HG03354 (cell line): ENCODE measurements at regions not wholly inside any gene's neighbourhood (a gene's known extent, or its start where the extent isn't known, plus 50 kb on each side); places are given as distances from the start of the nearest gene placed in this dataset.
"Not testable (repeated sequence)": the region's sequence is repeated elsewhere in the genome, so short reads cannot be mapped to it uniquely, and the experiment has no call there.

ENCODE experiments used
- ATAC-seq: cut with Tn5 transposase; IDR thresholded peaks from one replicate; pipeline ENCODE4 v1.9.1; 2021; ENCODE audit warnings: mild to moderate bottlenecking; ENCODE audit not compliant: unreplicated experiment, poor library complexity, severe bottlenecking

DNA sequence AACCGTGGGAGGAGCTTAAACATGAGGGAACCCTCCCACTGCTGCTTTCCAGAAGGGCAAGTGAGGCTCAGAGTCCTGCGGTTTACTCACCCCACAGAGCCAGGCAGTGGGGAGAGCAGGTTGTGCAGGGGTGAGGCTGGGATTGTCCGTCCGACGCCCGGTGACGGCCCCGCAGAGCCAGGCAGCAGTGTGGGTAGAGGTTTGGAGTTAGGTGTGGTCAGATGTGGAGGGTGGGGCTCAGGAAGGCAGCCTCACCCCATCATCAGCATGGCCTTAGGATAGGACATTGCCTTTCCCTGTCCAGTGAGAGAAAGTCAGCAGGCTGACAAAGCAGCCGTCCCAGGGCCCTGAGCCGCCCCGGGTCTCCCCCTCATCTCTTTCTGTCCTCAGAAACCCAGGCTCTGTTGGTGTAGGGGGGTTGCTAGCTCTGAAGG is 234.6 kb downstream of the DLL1 start:
- no peak for ATAC-seq

DNA sequence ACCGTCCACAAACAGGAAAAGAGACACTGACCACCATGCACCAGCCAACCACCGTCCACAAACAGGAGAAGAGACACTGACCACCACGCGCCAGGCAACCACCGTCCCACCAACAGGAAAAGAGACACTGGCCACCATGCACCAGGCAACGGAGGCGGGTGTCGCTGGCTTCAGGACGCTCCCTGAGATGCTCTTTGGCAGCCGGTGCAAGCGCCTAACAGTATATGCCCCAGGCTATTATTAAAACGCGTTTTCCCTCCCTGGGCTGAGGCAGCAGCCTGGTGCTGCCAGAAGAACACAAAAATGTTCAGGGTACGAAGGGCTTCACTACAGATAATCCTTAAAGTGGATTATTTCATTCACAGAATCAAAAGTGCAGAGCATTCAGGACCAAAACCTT is 235.1 kb downstream of the DLL1 start:
- ATAC-seq: not testable (repeated sequence)

DNA sequence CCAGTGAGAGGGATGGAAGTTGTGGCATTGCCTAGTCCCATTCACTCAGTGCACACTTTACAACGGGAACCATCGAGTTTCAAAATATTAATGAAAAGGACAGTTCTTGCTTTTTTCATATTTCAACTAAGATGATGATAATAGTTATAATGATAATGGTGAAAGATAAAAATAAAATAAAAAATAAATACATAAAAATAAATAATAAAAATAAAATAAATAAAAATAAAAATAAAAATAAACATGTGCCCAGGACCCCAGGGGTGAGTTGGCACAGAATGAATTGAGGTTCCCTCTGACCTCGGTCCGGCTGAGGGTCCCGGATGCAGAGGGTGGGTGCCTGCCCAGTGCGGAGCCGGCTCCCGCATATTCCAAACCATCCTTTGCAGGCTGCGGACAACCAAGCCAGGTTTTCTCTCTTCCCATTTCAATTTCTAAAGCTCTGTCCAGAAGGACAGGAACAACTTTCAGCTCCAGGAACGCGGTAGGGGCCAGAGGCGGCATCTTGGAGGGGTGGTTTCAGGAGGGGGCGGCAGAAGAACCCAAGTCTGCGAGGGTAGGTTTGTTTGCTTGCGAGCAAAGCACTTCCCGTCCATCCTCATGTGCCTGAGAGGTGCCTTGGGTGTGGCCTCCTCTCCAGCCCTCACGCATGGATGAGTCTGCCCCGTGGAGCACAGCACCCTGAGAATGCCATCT is 236.8 kb downstream of the DLL1 start:
- ATAC-seq: no peak

DNA sequence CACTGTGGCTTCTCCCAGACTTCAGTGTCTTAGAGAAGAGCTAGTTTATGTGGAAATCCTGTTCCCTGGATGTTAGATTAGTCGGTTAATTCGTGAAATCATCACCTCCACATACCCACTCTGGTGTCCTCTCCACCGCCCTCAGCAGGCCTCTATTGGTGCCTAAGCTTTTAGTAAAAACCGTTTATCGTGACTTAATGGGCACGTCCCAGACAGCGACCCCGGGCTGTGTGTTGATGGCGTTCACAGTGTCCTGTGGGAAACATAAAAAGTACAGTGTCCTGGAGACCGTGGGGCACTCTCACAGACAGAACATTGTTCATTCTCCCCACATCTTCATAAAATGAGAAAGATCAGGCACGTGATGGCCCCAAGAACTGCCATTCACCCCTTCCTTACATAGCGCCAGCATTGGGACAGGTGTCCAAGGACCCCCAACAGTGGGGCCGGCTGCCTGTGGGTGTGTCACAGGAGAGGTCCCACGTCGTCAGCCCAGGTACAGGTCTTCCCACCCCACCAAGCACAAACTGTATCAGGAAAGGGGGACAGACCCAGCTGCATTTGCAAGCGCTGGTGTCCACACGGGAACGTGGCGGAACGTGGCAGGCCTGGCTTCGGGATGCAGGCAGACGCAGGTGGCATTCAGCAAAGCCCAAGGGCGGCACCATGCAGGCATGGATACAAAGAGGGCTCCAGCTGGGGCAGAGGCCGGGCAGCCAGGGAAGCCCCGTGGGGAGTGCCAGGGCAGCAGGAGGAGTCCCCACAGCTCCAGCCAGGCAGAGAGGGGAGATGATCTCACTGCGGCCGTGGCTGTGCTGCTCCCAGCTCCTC is 237.7 kb downstream of the DLL1 start:
- no peak for ATAC-seq

DNA sequence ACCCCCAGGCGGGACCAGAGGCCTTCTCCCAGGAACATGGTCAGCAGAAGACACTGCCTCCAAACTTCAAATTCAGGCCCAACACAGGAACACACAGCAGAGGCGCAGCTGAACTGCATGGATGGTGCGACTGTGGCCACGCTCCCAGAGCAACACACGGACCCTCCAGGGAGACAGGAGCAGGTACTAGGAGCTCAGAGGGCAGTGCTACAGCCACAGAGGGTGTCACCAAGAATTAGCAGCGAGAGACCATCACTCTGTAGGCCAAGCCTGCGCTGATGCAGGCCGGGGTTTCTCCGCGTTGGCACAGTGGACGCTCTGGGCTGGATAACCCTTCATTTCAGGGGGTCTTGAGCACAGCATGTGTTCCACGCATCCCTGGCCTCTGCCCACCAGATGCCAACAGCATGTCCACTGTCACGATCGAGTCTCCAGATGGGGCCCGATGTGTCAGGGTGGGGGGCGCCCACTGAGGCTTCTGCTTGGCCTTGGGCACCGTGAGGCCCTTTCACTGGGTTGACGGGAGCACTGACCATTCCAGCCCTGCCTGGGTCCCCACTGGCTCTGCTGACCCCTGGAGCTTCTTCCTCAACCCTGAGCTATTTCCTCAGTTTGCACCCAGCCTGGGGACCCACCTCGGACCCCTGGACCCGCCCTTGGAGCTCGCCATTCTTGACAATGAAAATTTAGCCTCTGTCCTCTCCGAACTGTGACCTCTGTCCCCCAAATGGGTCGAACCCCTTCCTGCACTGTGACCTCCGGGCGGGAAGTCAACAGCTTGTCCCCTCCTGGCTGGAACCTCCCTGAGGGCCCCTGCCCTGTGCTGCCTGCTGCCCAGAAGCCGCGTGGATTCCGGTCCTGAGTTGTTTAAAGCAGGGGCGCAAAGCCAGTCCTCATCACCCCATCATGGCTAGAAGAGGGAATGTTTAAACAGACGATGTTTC is 239.4 kb downstream of the DLL1 start:
- no peak for ATAC-seq

DNA sequence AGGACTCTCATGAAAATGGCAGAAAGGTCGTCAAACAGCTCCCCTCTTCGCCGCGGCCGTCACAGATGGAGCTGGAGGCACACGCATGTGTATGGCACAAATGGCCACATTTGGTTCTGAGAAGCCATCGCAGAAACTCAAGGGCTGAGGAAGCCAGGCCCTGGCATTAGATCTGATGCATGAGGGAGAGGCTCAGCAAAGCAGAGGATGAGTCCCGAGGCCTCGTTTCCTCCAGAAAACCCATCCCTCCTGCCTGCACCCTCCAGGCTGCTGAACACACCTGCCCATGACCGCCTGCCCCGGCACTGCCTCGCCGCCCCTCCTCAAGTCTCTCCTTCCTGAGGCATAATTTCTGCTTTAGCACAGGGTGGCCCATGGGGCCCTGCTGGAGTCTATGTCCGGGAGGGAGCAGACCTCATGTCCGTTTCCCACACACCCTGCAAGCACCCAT is 240.3 kb downstream of the DLL1 start:
- ATAC-seq: no peak

DNA sequence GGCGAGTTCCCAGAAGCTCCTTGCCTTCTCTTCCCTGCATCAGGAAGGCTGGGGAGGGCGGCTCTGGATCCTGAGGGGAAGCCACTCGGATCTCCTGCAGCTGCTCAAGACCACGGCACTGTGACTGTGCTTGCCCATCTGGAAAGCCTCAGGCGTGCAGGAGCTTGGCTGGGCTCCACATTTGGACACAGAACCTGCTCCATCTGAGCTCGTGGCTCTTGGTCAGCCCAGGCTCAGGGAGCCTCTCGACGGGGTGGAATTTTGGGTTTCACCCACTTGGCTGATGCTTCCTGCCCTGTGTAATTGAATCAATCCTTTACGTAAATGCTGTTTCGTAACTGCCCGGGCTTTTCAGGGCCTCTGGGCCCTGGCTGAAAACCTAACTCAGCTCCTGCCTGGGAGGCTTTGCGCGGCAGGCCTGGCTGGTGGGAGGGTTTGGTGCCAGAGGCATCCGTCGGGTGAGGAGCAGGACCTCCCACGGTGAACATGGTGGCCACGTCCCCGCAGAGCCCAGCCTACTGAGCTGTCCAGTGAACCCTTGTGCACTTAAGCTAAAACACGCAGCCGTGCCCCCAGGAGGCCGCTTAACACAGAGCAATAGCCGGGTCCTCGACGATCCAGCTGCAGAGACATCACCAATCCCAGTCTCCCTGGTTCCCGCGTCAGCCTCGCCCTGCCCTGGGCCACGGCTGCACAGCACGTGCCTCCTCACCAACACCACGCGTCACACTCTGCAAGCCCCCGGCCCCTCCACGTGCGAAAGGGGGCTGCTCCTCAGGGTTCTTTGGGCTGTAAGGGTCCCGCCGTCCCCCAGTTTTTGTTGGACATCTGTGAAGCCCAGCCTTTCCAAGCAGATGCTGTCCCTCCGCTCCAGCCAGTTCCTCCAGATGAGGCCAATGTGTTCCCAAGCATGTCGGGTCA is 241.0 kb downstream of the DLL1 start:
- no peak for ATAC-seq

DNA sequence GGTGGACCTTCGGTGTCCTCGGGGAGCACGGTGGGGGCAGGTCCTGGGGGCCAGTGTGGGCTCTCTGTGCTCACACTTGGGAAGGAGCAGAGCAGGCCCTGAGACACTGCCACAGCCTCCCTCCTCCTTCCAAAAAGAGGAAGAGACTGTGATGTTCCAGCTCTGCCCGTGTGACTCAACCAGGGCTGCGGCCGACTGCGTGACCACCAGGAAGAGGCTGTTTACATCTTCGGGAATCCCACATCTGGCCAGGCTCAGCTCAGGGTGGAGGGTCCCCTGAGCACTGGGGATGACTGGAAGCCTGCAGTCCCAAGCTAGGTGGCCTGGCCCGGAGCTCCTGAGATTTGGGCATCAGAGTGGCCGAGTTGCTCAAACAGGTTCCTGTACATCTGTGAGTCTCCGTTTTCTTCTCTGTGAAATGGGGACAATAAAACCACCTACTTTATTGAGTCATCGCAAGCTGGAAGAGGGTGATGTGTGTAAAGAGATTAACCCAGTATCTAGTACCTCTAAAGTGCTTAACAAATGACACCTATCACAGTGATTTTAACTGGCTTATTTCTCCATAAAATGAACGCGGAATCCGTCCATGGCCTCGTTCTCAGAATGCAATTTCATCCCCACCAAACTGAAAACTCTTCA is 242.1 kb downstream of the DLL1 start:
- no peak for ATAC-seq

DNA sequence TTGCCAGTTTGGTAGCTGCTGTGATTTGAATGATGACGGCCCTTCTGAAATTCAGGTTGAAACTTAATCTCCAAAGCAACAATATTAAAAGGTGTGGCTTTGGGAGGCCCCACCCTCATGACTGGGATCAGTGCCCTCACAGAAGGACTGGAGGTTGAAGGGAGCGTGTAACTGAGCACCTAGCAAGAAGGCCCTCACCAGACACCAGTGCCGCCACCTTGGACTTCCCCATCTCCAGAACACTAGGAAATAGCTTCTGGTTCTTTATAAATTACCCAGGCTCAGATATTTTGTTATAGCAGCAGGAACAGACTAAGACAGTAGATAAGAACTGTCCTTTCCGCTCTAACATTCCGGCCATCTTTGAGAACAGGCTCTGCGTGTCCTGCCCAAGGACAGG is 243.1 kb downstream of the DLL1 start:
- ATAC-seq: no peak

DNA sequence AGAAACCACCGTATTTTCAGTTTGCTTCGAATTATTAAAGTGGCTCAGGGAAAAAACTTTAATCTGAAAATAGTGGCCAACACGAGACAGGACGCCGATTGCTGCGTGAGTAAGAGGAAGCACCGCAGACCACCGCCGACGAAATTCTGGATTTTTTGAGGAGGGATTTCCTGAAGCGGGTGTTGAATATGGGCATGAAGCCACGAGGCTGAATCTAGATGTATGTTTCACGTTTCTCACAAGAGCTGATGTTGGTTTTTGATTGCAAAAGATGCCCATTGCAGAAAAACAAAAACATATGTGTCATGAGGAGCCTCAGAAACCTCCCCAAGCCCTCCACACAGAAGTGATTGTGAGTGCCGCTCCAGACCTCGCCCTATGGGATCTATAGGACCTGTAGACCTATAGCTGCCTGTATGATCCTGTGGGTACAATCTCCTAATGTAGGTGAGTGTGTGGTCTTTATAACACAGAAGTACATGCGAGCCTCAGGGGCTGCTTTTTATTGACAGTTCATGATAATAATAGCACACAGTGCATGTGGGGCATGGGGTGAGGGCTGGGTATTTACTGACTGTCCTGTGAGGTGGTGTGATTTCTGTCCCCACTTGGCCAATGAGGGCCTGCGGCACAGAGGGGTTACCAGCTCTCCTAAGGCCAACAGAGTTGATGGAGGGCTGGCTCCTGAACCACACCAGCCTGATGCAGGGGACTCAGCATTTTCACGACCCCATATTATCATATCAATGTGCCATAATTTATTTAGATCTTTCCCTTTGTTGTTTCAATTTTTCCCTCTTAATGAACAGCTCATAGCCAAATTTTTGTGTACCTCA is 243.9 kb downstream of the DLL1 start:
- no peak for ATAC-seq

DNA sequence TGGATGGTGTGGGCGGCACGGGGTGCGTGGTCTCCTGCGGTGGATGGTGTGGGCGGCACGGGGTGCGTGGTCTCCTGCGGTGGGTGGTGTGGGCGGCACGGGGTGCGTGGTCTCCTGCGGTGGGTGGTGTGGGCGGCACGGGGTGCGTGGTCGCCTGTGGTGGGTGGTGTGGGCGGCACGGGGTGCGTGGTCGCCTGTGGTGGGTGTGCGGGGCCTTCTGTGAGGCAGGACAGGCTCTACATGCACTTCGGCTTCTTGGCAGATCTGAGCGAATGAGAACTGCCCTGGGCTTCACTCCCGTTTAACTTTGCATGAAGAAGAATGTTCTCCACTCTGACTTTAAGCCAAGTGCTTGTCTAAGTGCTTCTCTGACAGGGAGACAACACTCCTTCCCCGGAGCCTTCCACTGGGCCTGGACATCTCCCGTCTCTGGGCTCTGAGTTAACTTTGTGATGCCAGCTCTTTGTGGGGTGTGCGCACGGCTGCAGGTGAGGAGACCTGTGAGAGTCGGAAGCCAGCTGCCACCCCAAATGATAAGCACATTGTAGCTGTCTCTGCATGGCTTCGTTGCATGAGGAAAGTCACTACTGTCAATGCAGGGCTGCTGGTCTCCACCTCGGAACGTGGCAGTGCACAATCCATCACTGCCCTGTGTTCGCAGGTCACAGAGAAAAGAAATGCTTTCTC is 244.8 kb downstream of the DLL1 start:
- no peak for ATAC-seq

DNA sequence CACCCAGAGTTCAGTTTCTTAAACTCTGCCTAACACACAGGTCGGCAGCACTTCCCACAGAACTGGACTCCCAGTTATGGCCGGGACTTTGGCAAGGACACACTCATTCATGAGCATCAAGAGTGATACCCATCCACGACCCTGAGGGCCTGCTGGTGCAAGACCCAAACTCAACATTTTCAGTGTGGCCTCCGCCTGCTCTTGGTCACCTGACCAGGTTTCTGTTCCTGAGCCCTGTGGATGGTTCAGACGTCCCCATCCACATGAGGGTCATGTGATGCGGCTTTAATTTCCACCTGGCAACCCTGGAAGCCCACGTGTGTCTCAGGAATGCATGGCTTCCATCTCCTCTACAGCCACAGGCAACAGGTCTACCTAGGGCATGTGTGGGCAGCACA is 245.3 kb downstream of the DLL1 start:
- ATAC-seq: no peak

DNA sequence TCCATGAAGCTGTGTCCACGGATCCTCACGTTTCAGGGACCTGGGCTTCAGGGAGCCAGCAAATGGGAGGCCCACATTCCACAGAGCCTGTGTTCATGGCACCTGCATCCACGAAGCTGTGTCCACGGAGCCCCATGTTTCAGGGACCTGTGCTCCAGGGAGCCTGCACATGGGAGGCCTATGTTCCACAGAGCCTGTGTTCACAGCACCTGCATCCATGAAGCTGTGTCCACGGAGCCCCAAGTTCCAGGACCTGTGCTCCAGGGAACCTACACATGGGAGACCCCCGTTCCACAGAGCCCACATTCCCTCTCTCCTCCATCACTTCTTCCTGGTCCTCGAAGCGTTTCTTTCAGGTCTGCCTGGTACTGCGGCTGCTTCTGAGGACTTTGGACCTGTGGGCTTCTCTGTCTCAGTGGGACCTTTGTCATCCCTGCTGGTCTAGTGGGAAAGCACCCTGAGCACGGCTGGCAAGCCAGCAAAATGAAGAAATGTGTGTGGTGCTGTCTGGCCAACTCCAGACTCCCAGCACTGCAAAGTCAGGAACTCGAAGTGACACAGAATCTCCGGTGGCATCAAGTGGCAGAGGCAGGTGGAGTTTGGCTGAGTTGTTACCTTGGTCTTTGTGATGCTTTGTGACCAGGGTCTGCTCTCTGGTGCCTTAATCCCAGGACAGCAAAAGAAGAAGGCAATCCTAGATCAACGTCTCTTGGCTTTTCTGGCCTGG is 245.9 kb downstream of the DLL1 start:
- ATAC-seq: no peak

DNA sequence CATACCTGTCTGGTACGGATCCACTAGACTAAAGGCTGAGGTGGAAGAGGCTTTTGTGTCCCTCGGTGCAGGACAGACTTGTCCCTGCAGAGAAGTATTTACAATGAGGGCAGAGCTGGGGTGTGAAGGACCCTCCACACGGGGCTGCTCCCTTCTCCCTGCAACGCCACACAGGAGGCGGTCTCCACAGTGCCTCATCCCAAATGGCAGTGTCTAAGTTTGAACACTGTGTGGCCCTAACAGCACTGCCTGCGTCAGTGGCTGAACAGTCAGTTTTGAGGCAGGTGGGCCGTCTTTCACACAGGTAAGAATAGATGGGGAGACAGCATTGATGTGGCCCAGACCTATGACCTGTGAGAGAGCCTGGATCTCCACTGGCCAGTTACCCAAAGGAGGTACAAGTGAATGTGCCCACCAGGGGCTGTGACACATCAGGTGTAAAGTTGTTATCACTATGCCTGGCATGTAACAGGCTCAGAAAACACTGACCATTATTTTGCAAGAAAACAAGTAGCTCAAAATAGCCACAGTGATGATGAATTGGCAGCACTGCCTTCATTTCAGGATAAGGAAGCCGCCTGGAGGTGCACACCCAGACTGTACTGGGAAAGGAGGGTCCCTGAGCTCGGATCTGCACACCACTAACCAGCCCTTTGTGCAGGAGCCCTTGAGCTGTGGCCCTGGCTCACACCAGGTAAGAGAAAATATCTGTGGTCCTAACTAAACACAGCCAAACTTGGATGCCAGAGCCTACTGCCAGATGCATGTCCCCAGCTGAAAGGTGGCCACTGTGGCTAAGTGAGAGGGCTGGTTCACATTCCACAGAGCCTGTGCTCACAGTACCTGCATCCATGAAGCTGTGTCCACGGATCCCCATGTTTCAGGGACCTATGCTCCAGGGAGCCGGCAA is 246.7 kb downstream of the DLL1 start:
- no peak for ATAC-seq

DNA sequence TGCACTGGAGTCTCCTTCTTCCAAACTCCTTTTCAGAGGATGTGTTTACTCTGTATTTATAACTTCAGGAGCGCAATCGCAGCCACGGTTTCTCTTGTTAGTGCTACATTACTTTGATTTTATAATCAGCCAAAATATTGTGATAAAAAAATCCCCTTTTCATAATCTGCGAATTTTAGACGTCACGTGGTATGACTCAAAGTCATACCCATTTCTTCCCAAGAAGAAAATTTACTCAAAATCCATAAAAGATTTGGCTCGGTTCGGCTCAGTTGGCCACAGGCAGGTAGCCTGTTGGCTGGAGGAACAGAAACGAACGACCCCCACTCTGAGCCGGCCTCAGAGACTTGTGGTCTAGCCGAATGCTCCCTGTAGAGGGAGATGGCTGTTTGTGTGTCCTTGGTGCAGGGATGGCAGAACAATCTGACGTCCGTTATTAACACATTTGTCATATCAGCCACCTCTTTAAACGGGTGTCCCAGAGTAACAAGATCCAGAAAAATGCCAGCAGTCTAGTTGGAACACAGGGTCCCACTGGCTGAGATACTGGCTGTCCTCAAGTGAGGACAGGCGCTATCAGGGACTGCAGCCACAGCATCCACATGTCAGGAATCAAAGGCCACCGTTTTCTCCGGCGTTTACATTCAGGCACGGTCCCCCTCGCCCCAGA is 247.6 kb downstream of the DLL1 start:
- ATAC-seq: no peak
